K562 (cell line): ENCODE measurements at regions not wholly inside any gene's neighbourhood (a gene's known extent, or its start where the extent isn't known, plus 50 kb on each side); places are given as distances from the start of the nearest gene placed in this dataset.

Source experiments
- BRD9 ChIP-seq: fragments of 450-650 bp; IDR thresholded peaks from 2 replicates; pipeline ENCODE4 v1.6.1; 2018; ENCODE audit warnings: low read depth; ENCODE audit not compliant: partially characterized antibody
- CREB1 ChIP-seq, 2 experiments: sonication (generic) in 1 of 2; formaldehyde crosslinking in 1 of 2; IDR thresholded peaks; 2 replicates each; pipeline versions ENCODE4 v1.6.1 to v1.8.0; 2012 to 2022; ENCODE audit warnings: inconsistent platforms in 1 of 2, mild to moderate bottlenecking in 1 of 2, missing genetic modification reagents in 1 of 2, moderate library complexity in 1 of 2
- ELF2 ChIP-seq: fragments of 250-450 bp; sonication (Bioruptor Pico); IDR thresholded peaks from 2 replicates; pipeline ENCODE4 v1.5.0; 2021; ENCODE audit warnings: mild to moderate bottlenecking
- HCFC1 ChIP-seq: IDR thresholded peaks from 2 replicates; pipeline ENCODE4 v1.6.1; 2012; ENCODE audit warnings: low read depth, low read length, improper control_type of control experiment
- HOXB6 ChIP-seq: fragments of 250-450 bp; sonication (Bioruptor Pico); IDR thresholded peaks from 2 replicates; pipeline ENCODE4 v1.5.1; 2022; ENCODE audit warnings: mild to moderate bottlenecking, borderline replicate concordance
- KHSRP ChIP-seq: fragments of 450-650 bp; IDR thresholded peaks from 2 replicates; pipeline ENCODE4 v1.6.1; 2017
- MXD1 ChIP-seq: fragments of 250-450 bp; sonication (Bioruptor Pico); IDR thresholded peaks from 2 replicates; pipeline ENCODE4 v1.8.0; 2021; ENCODE audit warnings: borderline replicate concordance, mild to moderate bottlenecking, moderate library complexity; ENCODE audit not compliant: poor library complexity, severe bottlenecking
- POLR2AphosphoS5 ChIP-seq: IDR thresholded peaks from 2 replicates; pipeline ENCODE4 v1.6.1; 2011; ENCODE audit warnings: mild to moderate bottlenecking, low read depth, low read length, moderate library complexity; ENCODE audit not compliant: control insufficient read depth, insufficient read depth
- SIRT6 ChIP-seq: IDR thresholded peaks from one replicate; pipeline ENCODE4 v1.6.1; 2012; ENCODE audit warnings: low read depth, mild to moderate bottlenecking, control low read depth, inconsistent platforms, low read length, moderate library complexity
- SLC30A9 ChIP-seq: fragments of 250-450 bp; sonication (Bioruptor Pico); IDR thresholded peaks from 2 replicates; pipeline ENCODE4 v1.8.0; 2022; ENCODE audit warnings: mild to moderate bottlenecking, moderate library complexity
- SREBF1 ChIP-seq: fragments of 150-350 bp; IDR thresholded peaks from 2 replicates; pipeline ENCODE4 v1.6.1; 2014; ENCODE audit warnings: antibody characterized with exemption, low read depth, low read length, borderline replicate concordance
- TAF7 ChIP-seq: fragments of 450-650 bp; IDR thresholded peaks from 2 replicates; pipeline ENCODE4 v1.6.1; 2016; ENCODE audit warnings: missing genetic modification characterization, missing compliant biosample characterization
- TBP ChIP-seq: optimal IDR thresholded peaks from 2 replicates; pipeline ENCODE3; 2011; ENCODE audit warnings: low read depth, low read length, improper control_type of control experiment
- TFAM ChIP-seq: fragments of 250-450 bp; sonication (Bioruptor Pico); conservative IDR thresholded peaks from 2 replicates; pipeline ENCODE4 v1.5.0; 2021; ENCODE audit warnings: mild to moderate bottlenecking, moderate library complexity
- ZNF121 ChIP-seq: sonication (generic); formaldehyde crosslinking; conservative IDR thresholded peaks from 2 replicates; pipeline ENCODE4 v1.8.0; 2022; ENCODE audit warnings: missing genetic modification reagents
- ZNF184 ChIP-seq: sonication (generic); formaldehyde crosslinking; IDR thresholded peaks from 2 replicates; pipeline ENCODE4 v1.5.0; 2020; ENCODE audit warnings: missing genetic modification reagents
- ZNF224 ChIP-seq: sonication (generic); formaldehyde crosslinking; IDR thresholded peaks from 2 replicates; pipeline ENCODE4 v1.8.0; 2022; ENCODE audit warnings: mild to moderate bottlenecking, missing genetic modification reagents
- ZNF431 ChIP-seq: sonication (generic); formaldehyde crosslinking; IDR thresholded peaks from 2 replicates; pipeline ENCODE4 v1.8.0; 2022; ENCODE audit warnings: mild to moderate bottlenecking, missing genetic modification reagents
- ZNF584 ChIP-seq: fragments of 200-800 bp; sonication (Bioruptor generic); IDR thresholded peaks from 2 replicates; pipeline ENCODE4 v1.6.1; 2016; ENCODE audit warnings: low read depth, mild to moderate bottlenecking, missing genetic modification characterization, missing compliant biosample characterization
- ZNF609 ChIP-seq: sonication (generic); formaldehyde crosslinking; IDR thresholded peaks from 2 replicates; pipeline ENCODE4 v1.8.1; 2023; ENCODE audit warnings: missing genetic modification reagents, mild to moderate bottlenecking, borderline replicate concordance
- ZNF707 ChIP-seq: fragments of 250-450 bp; sonication (Bioruptor Pico); conservative IDR thresholded peaks from 2 replicates; pipeline ENCODE4 v1.8.0; 2022; ENCODE audit warnings: inconsistent platforms, mild to moderate bottlenecking, moderate library complexity
- ZNF75A ChIP-seq: fragments of 450-650 bp; formaldehyde crosslinking; IDR thresholded peaks from 2 replicates; pipeline ENCODE4 v1.4.0; 2020; ENCODE audit warnings: mild to moderate bottlenecking
- ZNF780A ChIP-seq: fragments of 250-450 bp; sonication (Bioruptor Pico); IDR thresholded peaks from 2 replicates; pipeline ENCODE4 v1.5.0; 2021; ENCODE audit warnings: mild to moderate bottlenecking
- TF ChIP-seq, protein P1 (sequence below): IDR thresholded peaks from 2 replicates; pipeline ENCODE4 v1.6.1; 2016; ENCODE audit warnings: missing genetic modification characterization, missing compliant biosample characterization

GRCh38 chr12:116336542-116337065, 59.1 kb upstream of the MED13L start (continued):
- TF ChIP-seq, protein P1, sequence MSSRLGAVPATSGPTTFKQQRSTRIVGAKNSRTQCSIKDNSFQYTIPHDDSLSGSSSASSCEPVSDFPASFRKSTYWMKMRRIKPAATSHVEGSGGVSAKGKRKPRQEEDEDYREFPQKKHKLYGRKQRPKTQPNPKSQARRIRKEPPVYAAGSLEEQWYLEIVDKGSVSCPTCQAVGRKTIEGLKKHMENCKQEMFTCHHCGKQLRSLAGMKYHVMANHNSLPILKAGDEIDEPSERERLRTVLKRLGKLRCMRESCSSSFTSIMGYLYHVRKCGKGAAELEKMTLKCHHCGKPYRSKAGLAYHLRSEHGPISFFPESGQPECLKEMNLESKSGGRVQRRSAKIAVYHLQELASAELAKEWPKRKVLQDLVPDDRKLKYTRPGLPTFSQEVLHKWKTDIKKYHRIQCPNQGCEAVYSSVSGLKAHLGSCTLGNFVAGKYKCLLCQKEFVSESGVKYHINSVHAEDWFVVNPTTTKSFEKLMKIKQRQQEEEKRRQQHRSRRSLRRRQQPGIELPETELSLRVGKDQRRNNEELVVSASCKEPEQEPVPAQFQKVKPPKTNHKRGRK (tag) = no peak
- no peak for TF ChIP-seq ZNF780A (CRISPR knock-in tag)
- TF ChIP-seq SLC30A9 (CRISPR knock-in tag) = no peak
- no peak for TF ChIP-seq TFAM
- TF ChIP-seq ZNF184 (CRISPR knock-in tag) = no peak
- no peak for TF ChIP-seq ZNF707 (CRISPR knock-in tag)
- TF ChIP-seq CREB1 (IDR thresholded peaks at IDR 0.05) = peak; percentile 83
- peak; percentile 66; the same call in 1 of the 2 replicates for TF ChIP-seq CREB1 (CRISPR knock-in tag; IDR thresholded peaks at IDR 0.05)
- no peak for TF ChIP-seq HOXB6 (CRISPR knock-in tag)
- no peak for TF ChIP-seq SREBF1
- no peak for TF ChIP-seq MXD1 (CRISPR knock-in tag)
- TF ChIP-seq ELF2 (CRISPR knock-in tag) = no peak
- no peak for TF ChIP-seq TBP
- no peak for TF ChIP-seq SIRT6
- TF ChIP-seq TAF7 (tag) = no peak
- TF ChIP-seq ZNF121 (CRISPR knock-in tag) = no peak
- TF ChIP-seq HCFC1 = no peak
- TF ChIP-seq ZNF75A = no peak
- TF ChIP-seq ZNF584 (CRISPR knock-in tag) = no peak
- peak; percentile 83 for TF ChIP-seq BRD9
- TF ChIP-seq ZNF431 (CRISPR knock-in tag) = no peak
- no peak for TF ChIP-seq ZNF609 (CRISPR knock-in tag)
- TF ChIP-seq ZNF224 (CRISPR knock-in tag) = no peak
- TF ChIP-seq KHSRP = no peak
- no peak for TF ChIP-seq POLR2AphosphoS5
